Vagina (tissue), 2 donors: ENCODE measurements at regions not wholly inside any gene's neighbourhood (a gene's known extent, or its start where the extent isn't known, plus 50 kb on each side); places are given as distances from the start of the nearest gene placed in this dataset.

Source experiments
- POLR2AphosphoS5 ChIP-seq, 2 donors: sonication (generic); formaldehyde crosslinking; IDR thresholded peaks; one replicate each; pipeline ENCODE4 v1.9.0; 2017; ENCODE audit warnings: antibody characterized with exemption in 2 of 2, mild to moderate bottlenecking in 2 of 2, low read depth in 1 of 2; ENCODE audit not compliant: insufficient read depth in 1 of 2
- TF ChIP-seq, protein P1 (sequence below), 3 experiments: fragments of 450-650 bp in 2 of 3; fragments of 200-600 bp in 1 of 3; sonication (generic) in 1 of 3; IDR thresholded peaks; one replicate each; pipeline ENCODE4 v1.5.1; 2017 to 2019; ENCODE audit warnings: antibody characterized with exemption in 3 of 3, mild to moderate bottlenecking in 2 of 3, moderate library complexity in 2 of 3

DNA sequence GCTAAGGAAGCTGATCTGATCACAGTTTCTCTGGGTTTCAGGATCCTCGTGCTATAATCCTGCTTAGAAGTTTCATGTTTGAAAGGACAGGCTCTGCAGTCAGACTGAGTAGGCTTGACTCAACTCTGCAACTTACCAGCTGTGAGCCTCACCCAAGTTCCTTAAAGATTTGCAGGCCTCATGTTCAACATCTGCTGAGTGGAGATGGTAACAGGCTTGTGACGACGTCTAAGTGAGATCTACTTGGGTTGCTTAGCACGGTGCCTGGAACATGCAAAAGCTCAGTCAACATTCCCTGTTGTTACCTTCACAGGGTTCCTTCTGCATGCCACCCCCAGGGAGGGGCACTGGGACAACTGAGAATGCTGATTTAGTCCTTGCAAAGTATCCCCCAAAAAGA, 164.2 kb downstream of the C1D start:
- TF ChIP-seq, protein P1, sequence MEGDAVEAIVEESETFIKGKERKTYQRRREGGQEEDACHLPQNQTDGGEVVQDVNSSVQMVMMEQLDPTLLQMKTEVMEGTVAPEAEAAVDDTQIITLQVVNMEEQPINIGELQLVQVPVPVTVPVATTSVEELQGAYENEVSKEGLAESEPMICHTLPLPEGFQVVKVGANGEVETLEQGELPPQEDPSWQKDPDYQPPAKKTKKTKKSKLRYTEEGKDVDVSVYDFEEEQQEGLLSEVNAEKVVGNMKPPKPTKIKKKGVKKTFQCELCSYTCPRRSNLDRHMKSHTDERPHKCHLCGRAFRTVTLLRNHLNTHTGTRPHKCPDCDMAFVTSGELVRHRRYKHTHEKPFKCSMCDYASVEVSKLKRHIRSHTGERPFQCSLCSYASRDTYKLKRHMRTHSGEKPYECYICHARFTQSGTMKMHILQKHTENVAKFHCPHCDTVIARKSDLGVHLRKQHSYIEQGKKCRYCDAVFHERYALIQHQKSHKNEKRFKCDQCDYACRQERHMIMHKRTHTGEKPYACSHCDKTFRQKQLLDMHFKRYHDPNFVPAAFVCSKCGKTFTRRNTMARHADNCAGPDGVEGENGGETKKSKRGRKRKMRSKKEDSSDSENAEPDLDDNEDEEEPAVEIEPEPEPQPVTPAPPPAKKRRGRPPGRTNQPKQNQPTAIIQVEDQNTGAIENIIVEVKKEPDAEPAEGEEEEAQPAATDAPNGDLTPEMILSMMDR (IDR thresholded peaks at IDR 0.05) = no peak
- TF ChIP-seq POLR2AphosphoS5 (IDR thresholded peaks at IDR 0.05; ENCODE audit: insufficient read depth in 1 of 2, low read depth in 1 of 2) = no peak
